OCI-LY7 (cell line): ENCODE measurements at regions not wholly inside any gene's neighbourhood (a gene's known extent, or its start where the extent isn't known, plus 50 kb on each side); places are given as distances from the start of the nearest gene placed in this dataset.

ENCODE experiments used
- EZH2phosphoT487 ChIP-seq: fragments of 200-600 bp; sonication (generic); IDR thresholded peaks from 2 replicates; pipeline ENCODE4 v1.6.1; 2018; ENCODE audit warnings: low read depth, borderline replicate concordance, mild to moderate bottlenecking, mixed run types, antibody characterized with exemption, low read length, moderate library complexity, mixed read lengths
- TF ChIP-seq, protein P1 (sequence below): fragments of 200-600 bp; sonication (generic); conservative IDR thresholded peaks from 2 replicates; pipeline ENCODE4 v1.5.1; 2014; ENCODE audit warnings: mild to moderate bottlenecking, antibody characterized with exemption, low read length, moderate library complexity, mixed read lengths

DNA sequence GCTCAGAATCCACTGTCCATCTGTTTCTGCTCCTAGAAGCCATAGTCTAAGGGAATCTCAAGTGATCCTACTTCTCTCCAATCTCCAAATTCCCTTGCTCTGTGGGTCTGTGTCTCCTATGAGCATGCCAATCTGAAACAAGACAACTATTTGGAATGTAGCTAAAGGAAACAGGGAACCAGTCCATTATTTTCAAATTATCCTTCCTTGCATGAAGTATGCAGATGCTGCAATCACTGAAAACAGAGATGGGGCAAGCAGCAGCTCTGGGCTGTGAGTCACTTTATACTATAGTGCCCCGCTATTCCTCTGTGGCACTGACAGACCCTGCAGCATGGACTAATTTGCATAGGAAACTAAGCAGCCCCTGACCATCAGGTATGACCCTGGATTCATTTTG is 76.9 kb upstream of the PRSS58 start:
- TF ChIP-seq, protein P1, sequence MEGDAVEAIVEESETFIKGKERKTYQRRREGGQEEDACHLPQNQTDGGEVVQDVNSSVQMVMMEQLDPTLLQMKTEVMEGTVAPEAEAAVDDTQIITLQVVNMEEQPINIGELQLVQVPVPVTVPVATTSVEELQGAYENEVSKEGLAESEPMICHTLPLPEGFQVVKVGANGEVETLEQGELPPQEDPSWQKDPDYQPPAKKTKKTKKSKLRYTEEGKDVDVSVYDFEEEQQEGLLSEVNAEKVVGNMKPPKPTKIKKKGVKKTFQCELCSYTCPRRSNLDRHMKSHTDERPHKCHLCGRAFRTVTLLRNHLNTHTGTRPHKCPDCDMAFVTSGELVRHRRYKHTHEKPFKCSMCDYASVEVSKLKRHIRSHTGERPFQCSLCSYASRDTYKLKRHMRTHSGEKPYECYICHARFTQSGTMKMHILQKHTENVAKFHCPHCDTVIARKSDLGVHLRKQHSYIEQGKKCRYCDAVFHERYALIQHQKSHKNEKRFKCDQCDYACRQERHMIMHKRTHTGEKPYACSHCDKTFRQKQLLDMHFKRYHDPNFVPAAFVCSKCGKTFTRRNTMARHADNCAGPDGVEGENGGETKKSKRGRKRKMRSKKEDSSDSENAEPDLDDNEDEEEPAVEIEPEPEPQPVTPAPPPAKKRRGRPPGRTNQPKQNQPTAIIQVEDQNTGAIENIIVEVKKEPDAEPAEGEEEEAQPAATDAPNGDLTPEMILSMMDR: no peak
- no peak for TF ChIP-seq EZH2phosphoT487
